DMS79 (cell line): ENCODE measurements at regions not wholly inside any gene's neighbourhood (a gene's known extent, or its start where the extent isn't known, plus 50 kb on each side); places are given as distances from the start of the nearest gene placed in this dataset.

Experiments used
- DNase-seq: peaks from one replicate; lab custom pipeline; 2025; lab: John Stamatoyannopoulos, UW

- no peak for DNase-seq
Observed at GRCh38 chr2:120606931-120607330, 128.7 kb upstream of the GLI2 start.

GRCh38 chr2:120607506-120607905 lies 128.2 kb upstream of the GLI2 start:
- no peak for DNase-seq

GRCh38 chr2:120607996-120608395 lies 127.7 kb upstream of the GLI2 start:
- no peak for DNase-seq

GRCh38 chr2:120609826-120610395 lies 125.8 kb upstream of the GLI2 start:
- no peak for DNase-seq

GRCh38 chr2:120611016-120611415 lies 124.7 kb upstream of the GLI2 start:
- DNase-seq: no peak

GRCh38 chr2:120611961-120612360 lies 123.7 kb upstream of the GLI2 start:
- no peak for DNase-seq

- no peak for DNase-seq
Observed at GRCh38 chr2:120612471-120612870, 123.2 kb upstream of the GLI2 start.

GRCh38 chr2:120612931-120613330 lies 122.7 kb upstream of the GLI2 start:
- no peak for DNase-seq

GRCh38 chr2:120613742-120614571 lies 121.7 kb upstream of the GLI2 start:
- no peak for DNase-seq

GRCh38 chr2:120614901-120615300 lies 120.8 kb upstream of the GLI2 start:
- DNase-seq: no peak

- DNase-seq: no peak
Observed at GRCh38 chr2:120616261-120616660, 119.4 kb upstream of the GLI2 start.

- no peak for DNase-seq
Observed at GRCh38 chr2:120617055-120617454, 118.6 kb upstream of the GLI2 start.

GRCh38 chr2:120618830-120619229 lies 116.8 kb upstream of the GLI2 start:
- no peak for DNase-seq

- DNase-seq: no peak
Observed at GRCh38 chr2:120619579-120619978, 116.1 kb upstream of the GLI2 start.

- DNase-seq: no peak
Observed at GRCh38 chr2:120620025-120620793, 115.5 kb upstream of the GLI2 start.

GRCh38 chr2:120622159-120622869 lies 113.4 kb upstream of the GLI2 start:
- no peak for DNase-seq

GRCh38 chr2:120622886-120623753 lies 112.5 kb upstream of the GLI2 start:
- no peak for DNase-seq

GRCh38 chr2:120624061-120624737 lies 111.5 kb upstream of the GLI2 start:
- DNase-seq: no peak

- no peak for DNase-seq
Observed at GRCh38 chr2:120624738-120625446, 110.8 kb upstream of the GLI2 start.
